ENCODE measurements at regions not wholly inside any gene's neighbourhood (a gene's known extent, or its start where the extent isn't known, plus 50 kb on each side); places are given as distances from the start of the nearest gene placed in this dataset.
"Not testable (repeated sequence)": the region's sequence is repeated elsewhere in the genome, so short reads cannot be mapped to it uniquely, and the experiment has no call there.

DNA sequence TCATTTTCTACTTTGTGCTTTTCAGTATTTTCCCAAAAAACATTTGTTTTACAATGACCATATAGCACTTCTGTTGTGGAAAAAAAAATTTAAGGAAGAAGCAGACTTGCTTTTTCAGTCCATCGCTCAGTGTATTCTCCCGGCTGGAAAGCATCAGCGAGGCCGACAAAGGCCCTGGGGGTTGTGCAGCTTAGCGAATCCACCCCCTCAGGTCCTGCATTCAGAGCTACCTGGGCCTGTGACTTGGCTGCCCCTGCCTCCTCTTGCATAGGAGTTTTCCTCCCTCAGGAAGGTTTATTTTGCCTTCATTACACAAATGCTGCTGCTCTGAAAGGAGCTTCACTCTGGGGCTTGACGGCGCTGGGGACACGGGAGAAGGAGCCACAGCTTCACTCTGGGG lies 244.4 kb upstream of the MGAT5 start:
- Histone ChIP-seq H4K20me1 (ENCODE audit: insufficient read depth, low read length) (no peaks in the 10 kb centered on the region), H3K27ac (ENCODE audit: low read length) (no peak overlapping the region), H3K36me3 (replicated peaks; ENCODE audit: low read depth, low read length) (no peaks in the 10 kb centered on the region), H3K27me3 (ENCODE audit: low read depth, low read length) (peaks cover 12% of the 10 kb centered on the region), H3K9me3 (ENCODE audit: insufficient read depth, low read length) (no peaks in the 10 kb centered on the region), H3K9ac (ENCODE audit: low read length) (no peak overlapping the region), H3K4me1 (ENCODE audit: low read length) (no peaks in the 10 kb centered on the region), H3K4me2 (ENCODE audit: low read length) (no peak overlapping the region), H3K4me3 (ENCODE audit: low read length) (no peak overlapping the region), H2AFZ (ENCODE audit: low read depth, low read length) (no peak overlapping the region), H3K79me2 (ENCODE audit: low read length) (no peaks in the 10 kb centered on the region)
- TF ChIP-seq EZH2phosphoT487 (IDR thresholded peaks at IDR 0.05; ENCODE audit: low read depth): no peak
- TF ChIP-seq, protein P1, sequence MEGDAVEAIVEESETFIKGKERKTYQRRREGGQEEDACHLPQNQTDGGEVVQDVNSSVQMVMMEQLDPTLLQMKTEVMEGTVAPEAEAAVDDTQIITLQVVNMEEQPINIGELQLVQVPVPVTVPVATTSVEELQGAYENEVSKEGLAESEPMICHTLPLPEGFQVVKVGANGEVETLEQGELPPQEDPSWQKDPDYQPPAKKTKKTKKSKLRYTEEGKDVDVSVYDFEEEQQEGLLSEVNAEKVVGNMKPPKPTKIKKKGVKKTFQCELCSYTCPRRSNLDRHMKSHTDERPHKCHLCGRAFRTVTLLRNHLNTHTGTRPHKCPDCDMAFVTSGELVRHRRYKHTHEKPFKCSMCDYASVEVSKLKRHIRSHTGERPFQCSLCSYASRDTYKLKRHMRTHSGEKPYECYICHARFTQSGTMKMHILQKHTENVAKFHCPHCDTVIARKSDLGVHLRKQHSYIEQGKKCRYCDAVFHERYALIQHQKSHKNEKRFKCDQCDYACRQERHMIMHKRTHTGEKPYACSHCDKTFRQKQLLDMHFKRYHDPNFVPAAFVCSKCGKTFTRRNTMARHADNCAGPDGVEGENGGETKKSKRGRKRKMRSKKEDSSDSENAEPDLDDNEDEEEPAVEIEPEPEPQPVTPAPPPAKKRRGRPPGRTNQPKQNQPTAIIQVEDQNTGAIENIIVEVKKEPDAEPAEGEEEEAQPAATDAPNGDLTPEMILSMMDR (IDR thresholded peaks at IDR 0.05; ENCODE audit: low read depth, low read length): no peak

DNA sequence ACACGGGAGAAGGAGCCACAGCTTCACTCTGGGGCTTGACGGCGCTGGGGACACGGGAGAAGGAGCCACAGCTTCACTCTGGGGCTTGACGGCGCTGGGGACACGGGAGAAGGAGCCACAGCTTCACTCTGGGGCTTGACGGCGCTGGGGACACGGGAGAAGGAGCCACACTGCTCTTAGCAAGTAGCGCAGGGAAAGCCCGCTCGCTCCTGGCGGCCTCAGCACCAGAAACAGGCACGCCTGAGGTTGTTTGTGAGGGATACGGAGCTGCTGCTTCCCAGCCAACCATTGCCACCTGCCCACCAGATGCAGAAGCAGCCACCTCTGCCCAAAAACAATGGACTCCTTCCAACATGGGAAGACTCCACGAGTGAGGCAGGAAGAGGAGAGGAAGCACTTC lies 244.0 kb upstream of the MGAT5 start:
- not testable (repeated sequence) for H3K9ac ChIP-seq (ENCODE audit: low read length); H3K9me3 ChIP-seq (ENCODE audit: insufficient read depth, low read length); H2AFZ ChIP-seq (ENCODE audit: low read depth, low read length); H3K4me3 ChIP-seq (ENCODE audit: low read length); H4K20me1 ChIP-seq (ENCODE audit: insufficient read depth, low read length); H3K36me3 ChIP-seq (replicated peaks; ENCODE audit: low read depth, low read length); H3K4me2 ChIP-seq (ENCODE audit: low read length); H3K4me1 ChIP-seq (ENCODE audit: low read length); H3K27ac ChIP-seq (ENCODE audit: low read length); H3K79me2 ChIP-seq (ENCODE audit: low read length)
- peaks cover 12% of the 10 kb centered on the region for H3K27me3 ChIP-seq (ENCODE audit: low read depth, low read length)

DNA sequence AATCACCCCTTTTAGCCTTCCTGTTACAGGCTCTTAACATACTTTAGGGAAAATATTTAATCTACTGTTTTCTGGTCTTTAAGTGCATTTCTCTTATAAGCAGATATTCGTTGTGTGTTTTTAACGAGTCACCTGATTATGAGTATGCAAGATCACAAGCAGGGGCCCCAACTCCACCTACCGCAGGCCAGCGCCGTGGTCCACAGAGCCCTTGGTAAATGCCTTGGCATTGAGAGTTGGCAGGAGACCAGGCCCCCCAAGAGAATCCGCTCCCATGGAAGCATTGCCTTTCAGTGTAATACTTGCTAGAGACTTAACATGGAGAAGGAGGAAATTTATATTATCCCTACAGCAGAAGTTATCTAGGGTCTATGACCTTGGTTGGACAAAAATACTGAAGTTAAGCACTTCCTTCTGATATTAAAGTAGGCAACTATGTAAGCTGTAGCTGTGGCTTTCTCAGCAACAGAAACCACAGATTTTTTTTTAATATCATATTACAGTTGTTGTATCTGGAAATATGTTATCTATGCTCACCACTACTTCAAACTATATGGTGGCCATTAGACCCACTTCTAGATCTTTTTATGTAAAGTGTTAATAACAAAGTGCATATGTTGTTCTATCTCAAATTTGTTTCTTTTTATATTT lies 241.8 kb upstream of the MGAT5 start:
- no peak overlapping the region for H3K4me2 ChIP-seq (ENCODE audit: low read length)
- H3K9ac ChIP-seq (ENCODE audit: low read length): no peak overlapping the region
- H3K4me3 ChIP-seq (ENCODE audit: low read length): no peak overlapping the region
- peaks cover 3% of the 10 kb centered on the region for H3K27me3 ChIP-seq (ENCODE audit: low read depth, low read length)
- H4K20me1 ChIP-seq (ENCODE audit: insufficient read depth, low read length): no peaks in the 10 kb centered on the region
- no peaks in the 10 kb centered on the region for H3K9me3 ChIP-seq (ENCODE audit: insufficient read depth, low read length)
- no peak for TF ChIP-seq EZH2phosphoT487 (IDR thresholded peaks at IDR 0.05; ENCODE audit: low read depth)
- TF ChIP-seq, protein P1 (IDR thresholded peaks at IDR 0.05; ENCODE audit: low read depth, low read length): no peak
- no peak overlapping the region for H2AFZ ChIP-seq (ENCODE audit: low read depth, low read length)
- no peaks in the 10 kb centered on the region for H3K36me3 ChIP-seq (replicated peaks; ENCODE audit: low read depth, low read length)
- no peaks in the 10 kb centered on the region for H3K4me1 ChIP-seq (ENCODE audit: low read length)
- no peak overlapping the region for H3K27ac ChIP-seq (ENCODE audit: low read length)
- H3K79me2 ChIP-seq (ENCODE audit: low read length): no peaks in the 10 kb centered on the region

DNA sequence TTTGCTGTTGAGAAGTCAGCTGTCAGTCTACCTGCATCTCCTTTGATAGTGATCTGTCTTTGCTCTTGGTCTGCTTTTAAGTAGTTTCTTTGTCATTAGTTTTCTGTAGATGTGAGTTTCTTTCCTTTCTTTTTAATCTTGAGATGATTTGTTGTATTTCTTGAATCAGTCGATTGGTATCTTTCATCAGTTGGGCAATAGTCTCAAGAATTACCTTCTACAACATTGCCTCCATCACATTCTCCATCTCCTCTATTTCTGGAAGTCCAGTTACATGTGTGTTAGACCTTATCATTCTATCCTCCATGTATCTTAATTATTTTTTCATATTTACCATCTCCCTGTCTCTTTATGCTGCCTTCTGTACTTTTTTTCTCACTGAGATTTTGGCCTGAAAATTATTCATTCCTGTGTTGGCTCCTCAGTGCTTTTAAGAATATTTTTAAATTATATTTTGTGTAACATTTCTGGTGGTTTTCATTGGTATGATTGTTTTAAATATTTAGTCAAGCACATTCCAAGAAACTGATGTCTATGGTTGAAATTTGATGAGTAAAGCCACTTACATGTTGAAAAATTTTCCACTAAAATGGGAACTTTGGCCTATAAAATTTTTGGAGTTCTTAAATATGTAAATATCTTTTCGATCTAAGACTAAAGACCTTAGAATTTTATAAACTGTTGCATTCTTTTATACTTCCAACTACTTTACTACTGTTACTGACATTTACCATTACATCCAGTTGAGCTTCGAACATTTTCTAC lies 239.5 kb upstream of the MGAT5 start:
- H3K27ac ChIP-seq (ENCODE audit: low read length): no peak overlapping the region
- no peaks in the 10 kb centered on the region for H4K20me1 ChIP-seq (ENCODE audit: insufficient read depth, low read length)
- no peak overlapping the region for H3K9ac ChIP-seq (ENCODE audit: low read length)
- H2AFZ ChIP-seq (ENCODE audit: low read depth, low read length): no peak overlapping the region
- H3K9me3 ChIP-seq (ENCODE audit: insufficient read depth, low read length): no peaks in the 10 kb centered on the region
- no peak overlapping the region for H3K4me3 ChIP-seq (ENCODE audit: low read length)
- TF ChIP-seq EZH2phosphoT487 (IDR thresholded peaks at IDR 0.05; ENCODE audit: low read depth): no peak
- TF ChIP-seq, protein P1 (IDR thresholded peaks at IDR 0.05; ENCODE audit: low read depth, low read length): no peak
- no peak overlapping the region for H3K4me2 ChIP-seq (ENCODE audit: low read length)
- no peaks in the 10 kb centered on the region for H3K79me2 ChIP-seq (ENCODE audit: low read length)
- no peaks in the 10 kb centered on the region for H3K36me3 ChIP-seq (replicated peaks; ENCODE audit: low read depth, low read length)
- no peaks in the 10 kb centered on the region for H3K27me3 ChIP-seq (ENCODE audit: low read depth, low read length)
- peaks cover 3% of the 10 kb centered on the region for H3K4me1 ChIP-seq (ENCODE audit: low read length)

All from OCI-LY3 (cell line).